ENCODE measurements at regions not wholly inside any gene's neighbourhood (a gene's known extent, or its start where the extent isn't known, plus 50 kb on each side); places are given as distances from the start of the nearest gene placed in this dataset.

- no peak for TF ChIP-seq EP300 (IDR thresholded peaks at IDR 0.05)
- TF ChIP-seq RNF2 (IDR thresholded peaks at IDR 0.05; ENCODE audit: borderline replicate concordance, low read depth), result no peak
- no peak for TF ChIP-seq JUN (IDR thresholded peaks at IDR 0.05)
- TF ChIP-seq MAX (IDR thresholded peaks at IDR 0.05), result no peak
- TF ChIP-seq, protein P1, sequence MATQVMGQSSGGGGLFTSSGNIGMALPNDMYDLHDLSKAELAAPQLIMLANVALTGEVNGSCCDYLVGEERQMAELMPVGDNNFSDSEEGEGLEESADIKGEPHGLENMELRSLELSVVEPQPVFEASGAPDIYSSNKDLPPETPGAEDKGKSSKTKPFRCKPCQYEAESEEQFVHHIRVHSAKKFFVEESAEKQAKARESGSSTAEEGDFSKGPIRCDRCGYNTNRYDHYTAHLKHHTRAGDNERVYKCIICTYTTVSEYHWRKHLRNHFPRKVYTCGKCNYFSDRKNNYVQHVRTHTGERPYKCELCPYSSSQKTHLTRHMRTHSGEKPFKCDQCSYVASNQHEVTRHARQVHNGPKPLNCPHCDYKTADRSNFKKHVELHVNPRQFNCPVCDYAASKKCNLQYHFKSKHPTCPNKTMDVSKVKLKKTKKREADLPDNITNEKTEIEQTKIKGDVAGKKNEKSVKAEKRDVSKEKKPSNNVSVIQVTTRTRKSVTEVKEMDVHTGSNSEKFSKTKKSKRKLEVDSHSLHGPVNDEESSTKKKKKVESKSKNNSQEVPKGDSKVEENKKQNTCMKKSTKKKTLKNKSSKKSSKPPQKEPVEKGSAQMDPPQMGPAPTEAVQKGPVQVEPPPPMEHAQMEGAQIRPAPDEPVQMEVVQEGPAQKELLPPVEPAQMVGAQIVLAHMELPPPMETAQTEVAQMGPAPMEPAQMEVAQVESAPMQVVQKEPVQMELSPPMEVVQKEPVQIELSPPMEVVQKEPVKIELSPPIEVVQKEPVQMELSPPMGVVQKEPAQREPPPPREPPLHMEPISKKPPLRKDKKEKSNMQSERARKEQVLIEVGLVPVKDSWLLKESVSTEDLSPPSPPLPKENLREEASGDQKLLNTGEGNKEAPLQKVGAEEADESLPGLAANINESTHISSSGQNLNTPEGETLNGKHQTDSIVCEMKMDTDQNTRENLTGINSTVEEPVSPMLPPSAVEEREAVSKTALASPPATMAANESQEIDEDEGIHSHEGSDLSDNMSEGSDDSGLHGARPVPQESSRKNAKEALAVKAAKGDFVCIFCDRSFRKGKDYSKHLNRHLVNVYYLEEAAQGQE (IDR thresholded peaks at IDR 0.05), result no peak
Observed at GRCh38 chr4:11777447-11777846, 348.8 kb upstream of the HS3ST1 start.
